SK-N-SH (cell line): ENCODE measurements at regions not wholly inside any gene's neighbourhood (a gene's known extent, or its start where the extent isn't known, plus 50 kb on each side); places are given as distances from the start of the nearest gene placed in this dataset.

Experiments
- CHD2 ChIP-seq: fragments of 150-350 bp; IDR thresholded peaks from 2 replicates; pipeline ENCODE4 v1.6.1; 2018; ENCODE audit warnings: low read length; ENCODE audit not compliant: partially characterized antibody
- ELF1 ChIP-seq: IDR thresholded peaks from 2 replicates; pipeline ENCODE4 v1.4.0; 2012
- EP300 ChIP-seq, 2 experiments: IDR thresholded peaks; 2 replicates each; pipeline versions ENCODE4 v1.4.0 to v1.6.1; 2012; ENCODE audit warnings: borderline replicate concordance in 1 of 2, low read depth in 1 of 2, low read length in 1 of 2
- EZH2phosphoT487 ChIP-seq: fragments of 200-600 bp; sonication (generic); IDR thresholded peaks from 2 replicates; pipeline ENCODE4 v1.6.1; 2017; ENCODE audit warnings: low read depth, mixed run types, mild to moderate bottlenecking, antibody characterized with exemption, moderate library complexity, borderline replicate concordance
- FOXJ3 ChIP-seq: sonication (generic); formaldehyde crosslinking; IDR thresholded peaks from 2 replicates; pipeline ENCODE4 v1.5.1; 2020; ENCODE audit warnings: mild to moderate bottlenecking, missing genetic modification reagents
- GABPA ChIP-seq: IDR thresholded peaks from 2 replicates; pipeline ENCODE4 v1.4.0; 2012; ENCODE audit warnings: low read depth, mild to moderate bottlenecking
- GATA2 ChIP-seq: sonication (generic); formaldehyde crosslinking; IDR thresholded peaks from 2 replicates; pipeline ENCODE4 v1.5.0; 2020; ENCODE audit warnings: mild to moderate bottlenecking, missing genetic modification reagents
- MAX ChIP-seq: IDR thresholded peaks from 2 replicates; pipeline ENCODE4 v1.4.0; 2012; ENCODE audit warnings: low read depth
- MEF2A ChIP-seq: IDR thresholded peaks from 2 replicates; pipeline ENCODE4 v1.4.0; 2012; ENCODE audit warnings: low read depth, borderline replicate concordance
- MXI1 ChIP-seq: IDR thresholded peaks from 2 replicates; pipeline ENCODE4 v1.6.1; 2012; ENCODE audit warnings: mild to moderate bottlenecking, low read depth, low read length, improper control_type of control experiment
- NFIC ChIP-seq: IDR thresholded peaks from 2 replicates; pipeline ENCODE4 v1.4.0; 2012; ENCODE audit warnings: borderline replicate concordance
- NRF1 ChIP-seq: IDR thresholded peaks from 2 replicates; pipeline ENCODE4 v1.6.1; 2012; ENCODE audit warnings: low read depth, mild to moderate bottlenecking, low read length
- RCOR1 ChIP-seq: fragments of 150-350 bp; IDR thresholded peaks from 2 replicates; pipeline ENCODE4 v1.6.1; 2017; ENCODE audit warnings: antibody characterized with exemption, low read length
- RXRA ChIP-seq: IDR thresholded peaks from 2 replicates; pipeline ENCODE4 v1.4.0; 2012; ENCODE audit warnings: low read depth, mild to moderate bottlenecking, borderline replicate concordance
- SMC3 ChIP-seq: IDR thresholded peaks from 2 replicates; pipeline ENCODE4 v1.6.1; 2012; ENCODE audit warnings: low read depth, low read length, improper control_type of control experiment
- TAF1 ChIP-seq: IDR thresholded peaks from 2 replicates; pipeline ENCODE4 v1.6.1; 2012; ENCODE audit warnings: low read depth, mild to moderate bottlenecking, low read length, moderate library complexity, borderline replicate concordance
- TEAD4 ChIP-seq: IDR thresholded peaks from 2 replicates; pipeline ENCODE4 v1.4.0; 2012; ENCODE audit warnings: mild to moderate bottlenecking, borderline replicate concordance; ENCODE audit not compliant: insufficient read depth
- USF1 ChIP-seq: IDR thresholded peaks from 2 replicates; pipeline ENCODE4 v1.4.0; 2012; ENCODE audit warnings: low read depth, borderline replicate concordance
- YY1 ChIP-seq: IDR thresholded peaks from 2 replicates; pipeline ENCODE4 v1.4.0; 2012; ENCODE audit warnings: low read depth, mild to moderate bottlenecking
- TF ChIP-seq, protein P1 (sequence below): fragments of 150-350 bp; IDR thresholded peaks from 2 replicates; pipeline ENCODE4 v1.6.1; 2016; ENCODE audit warnings: mild to moderate bottlenecking, low read depth, low read length
- TF ChIP-seq, protein P2 (sequence below): IDR thresholded peaks from 2 replicates; pipeline ENCODE4 v1.4.0; 2012; ENCODE audit warnings: low read depth, borderline replicate concordance
- TF ChIP-seq, protein P3 (sequence below): fragments of 200-600 bp; sonication (generic); IDR thresholded peaks from 2 replicates; pipeline ENCODE4 v1.6.1; 2017; ENCODE audit warnings: antibody characterized with exemption, mild to moderate bottlenecking, moderate library complexity

DNA sequence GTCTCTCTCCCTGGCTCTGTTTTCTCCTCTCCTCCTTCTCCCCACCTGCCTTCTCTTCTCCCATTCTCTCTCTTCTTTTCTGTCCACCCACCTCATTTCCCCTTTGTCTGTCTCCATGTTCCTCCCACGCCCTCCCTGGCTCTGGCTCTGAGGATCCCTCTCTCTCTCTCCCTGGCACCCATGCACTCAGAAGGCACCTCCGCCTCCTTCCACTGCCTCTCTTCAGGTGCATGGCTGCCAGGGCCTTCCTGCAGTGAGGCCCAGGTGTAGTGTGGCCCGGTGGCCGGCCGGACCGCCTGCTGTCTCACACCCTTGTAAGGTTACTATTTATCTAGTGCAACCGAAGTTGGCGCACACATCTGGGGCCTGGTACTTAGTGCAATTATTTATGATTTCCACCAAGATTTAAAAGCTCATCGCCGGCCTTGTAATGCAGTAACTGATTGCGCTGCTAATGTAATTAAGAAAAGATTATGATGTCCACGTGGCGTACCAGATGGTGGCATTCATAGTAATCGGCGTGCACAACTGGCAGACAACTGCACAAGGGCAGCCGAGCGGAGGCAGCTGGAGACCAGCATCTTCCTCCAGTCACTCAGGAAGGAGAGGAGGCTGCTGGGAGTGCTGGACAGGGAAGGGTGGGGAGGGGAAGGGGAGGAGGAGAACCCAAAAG, 50.4 kb upstream of the MVB12B start (continued):
- no peak for TF ChIP-seq MAX
- peak; percentile 90 for TF ChIP-seq RCOR1
- TF ChIP-seq EZH2phosphoT487: no peak
- TF ChIP-seq MXI1: peak; percentile 92; the same call in 1 of the 2 replicates
- no peak for TF ChIP-seq GABPA
- TF ChIP-seq GATA2 (CRISPR knock-in tag): peak; percentile 81
- TF ChIP-seq YY1: no peak
- no peak for TF ChIP-seq NFIC
- peak; percentile 65; the same call in 1 of the 2 replicates for TF ChIP-seq FOXJ3
- TF ChIP-seq RXRA: no peak
- TF ChIP-seq NRF1: no peak
- TF ChIP-seq MEF2A: no peak
- no peak for TF ChIP-seq TAF1
- TF ChIP-seq EP300 (IDR thresholded peaks at IDR 0.05; ENCODE audit: borderline replicate concordance in 1 of 2, low read depth in 1 of 2, low read length in 1 of 2): peak in 1 of 2 experiments; percentile 91; a peak in 2 of 4 replicates
- no peak for TF ChIP-seq TEAD4
- TF ChIP-seq, protein P1, sequence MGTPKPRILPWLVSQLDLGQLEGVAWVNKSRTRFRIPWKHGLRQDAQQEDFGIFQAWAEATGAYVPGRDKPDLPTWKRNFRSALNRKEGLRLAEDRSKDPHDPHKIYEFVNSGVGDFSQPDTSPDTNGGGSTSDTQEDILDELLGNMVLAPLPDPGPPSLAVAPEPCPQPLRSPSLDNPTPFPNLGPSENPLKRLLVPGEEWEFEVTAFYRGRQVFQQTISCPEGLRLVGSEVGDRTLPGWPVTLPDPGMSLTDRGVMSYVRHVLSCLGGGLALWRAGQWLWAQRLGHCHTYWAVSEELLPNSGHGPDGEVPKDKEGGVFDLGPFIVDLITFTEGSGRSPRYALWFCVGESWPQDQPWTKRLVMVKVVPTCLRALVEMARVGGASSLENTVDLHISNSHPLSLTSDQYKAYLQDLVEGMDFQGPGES: no peak
- TF ChIP-seq SMC3: no peak
- no peak; the same call in 1 of the 2 replicates for TF ChIP-seq USF1
- no peak for TF ChIP-seq ELF1
- peak; percentile 81 for TF ChIP-seq CHD2
- TF ChIP-seq, protein P2, sequence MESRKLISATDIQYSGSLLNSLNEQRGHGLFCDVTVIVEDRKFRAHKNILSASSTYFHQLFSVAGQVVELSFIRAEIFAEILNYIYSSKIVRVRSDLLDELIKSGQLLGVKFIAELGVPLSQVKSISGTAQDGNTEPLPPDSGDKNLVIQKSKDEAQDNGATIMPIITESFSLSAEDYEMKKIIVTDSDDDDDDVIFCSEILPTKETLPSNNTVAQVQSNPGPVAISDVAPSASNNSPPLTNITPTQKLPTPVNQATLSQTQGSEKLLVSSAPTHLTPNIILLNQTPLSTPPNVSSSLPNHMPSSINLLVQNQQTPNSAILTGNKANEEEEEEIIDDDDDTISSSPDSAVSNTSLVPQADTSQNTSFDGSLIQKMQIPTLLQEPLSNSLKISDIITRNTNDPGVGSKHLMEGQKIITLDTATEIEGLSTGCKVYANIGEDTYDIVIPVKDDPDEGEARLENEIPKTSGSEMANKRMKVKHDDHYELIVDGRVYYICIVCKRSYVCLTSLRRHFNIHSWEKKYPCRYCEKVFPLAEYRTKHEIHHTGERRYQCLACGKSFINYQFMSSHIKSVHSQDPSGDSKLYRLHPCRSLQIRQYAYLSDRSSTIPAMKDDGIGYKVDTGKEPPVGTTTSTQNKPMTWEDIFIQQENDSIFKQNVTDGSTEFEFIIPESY: no peak
- TF ChIP-seq, protein P3, sequence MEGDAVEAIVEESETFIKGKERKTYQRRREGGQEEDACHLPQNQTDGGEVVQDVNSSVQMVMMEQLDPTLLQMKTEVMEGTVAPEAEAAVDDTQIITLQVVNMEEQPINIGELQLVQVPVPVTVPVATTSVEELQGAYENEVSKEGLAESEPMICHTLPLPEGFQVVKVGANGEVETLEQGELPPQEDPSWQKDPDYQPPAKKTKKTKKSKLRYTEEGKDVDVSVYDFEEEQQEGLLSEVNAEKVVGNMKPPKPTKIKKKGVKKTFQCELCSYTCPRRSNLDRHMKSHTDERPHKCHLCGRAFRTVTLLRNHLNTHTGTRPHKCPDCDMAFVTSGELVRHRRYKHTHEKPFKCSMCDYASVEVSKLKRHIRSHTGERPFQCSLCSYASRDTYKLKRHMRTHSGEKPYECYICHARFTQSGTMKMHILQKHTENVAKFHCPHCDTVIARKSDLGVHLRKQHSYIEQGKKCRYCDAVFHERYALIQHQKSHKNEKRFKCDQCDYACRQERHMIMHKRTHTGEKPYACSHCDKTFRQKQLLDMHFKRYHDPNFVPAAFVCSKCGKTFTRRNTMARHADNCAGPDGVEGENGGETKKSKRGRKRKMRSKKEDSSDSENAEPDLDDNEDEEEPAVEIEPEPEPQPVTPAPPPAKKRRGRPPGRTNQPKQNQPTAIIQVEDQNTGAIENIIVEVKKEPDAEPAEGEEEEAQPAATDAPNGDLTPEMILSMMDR: no peak
